ENCODE measurements at regions not wholly inside any gene's neighbourhood (a gene's known extent, or its start where the extent isn't known, plus 50 kb on each side); places are given as distances from the start of the nearest gene placed in this dataset.

DNA sequence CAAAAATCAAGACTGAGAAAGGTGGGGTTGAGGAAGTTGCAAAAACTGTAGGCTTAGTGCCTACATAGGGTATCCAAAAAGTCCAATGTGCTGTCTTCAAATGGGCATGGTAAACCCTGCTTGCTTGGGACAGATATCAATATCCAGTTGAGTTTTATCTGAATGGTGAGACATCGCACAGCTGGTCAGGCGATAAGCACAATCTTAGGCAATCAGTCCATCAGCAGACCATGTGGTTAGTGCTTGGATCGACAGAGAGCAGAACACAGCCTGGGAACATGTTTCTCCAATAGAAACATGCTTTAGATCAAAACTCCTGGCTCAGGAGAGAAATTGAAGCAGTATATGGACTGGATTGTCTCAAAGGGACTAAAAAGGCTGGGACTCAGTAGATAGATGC is 151.3 kb upstream of the IPO5 start:
- DNase-seq = no peak

DNA sequence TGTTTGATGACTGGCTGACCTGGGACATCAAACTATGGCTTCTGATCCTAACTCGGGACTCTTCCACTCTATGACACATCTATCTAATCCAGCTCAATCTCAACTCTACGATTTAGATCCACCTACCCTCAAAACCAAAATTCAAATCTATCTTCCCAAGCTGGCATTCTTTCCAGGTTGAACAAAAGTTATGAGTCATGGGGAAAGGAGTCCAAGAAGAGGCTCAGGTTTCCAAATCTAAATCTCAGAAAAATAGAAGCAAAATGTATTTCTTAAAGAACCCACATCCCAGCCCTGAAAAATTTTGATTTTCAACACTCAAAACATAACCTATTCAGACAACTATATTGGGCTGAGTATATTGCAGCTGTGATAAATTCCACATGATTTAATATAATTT is 143.9 kb upstream of the IPO5 start:
- DNase-seq = no peak

- DNase-seq = no peak
Observed at GRCh38 chr13:97810152-97810551, 143.3 kb upstream of the IPO5 start.

- DNase-seq = no peak
Observed at GRCh38 chr13:97822377-97822776, 131.1 kb upstream of the IPO5 start.

GRCh38 chr13:97826421-97827012 is 127.0 kb upstream of the IPO5 start:
- DNase-seq = no peak

GRCh38 chr13:97834250-97834649 is 119.2 kb upstream of the IPO5 start:
- DNase-seq = no peak

- no peak for DNase-seq
Observed at GRCh38 chr13:97843189-97843588, 110.3 kb upstream of the IPO5 start.

- no peak for DNase-seq
Observed at GRCh38 chr13:97844151-97844550, 109.3 kb upstream of the IPO5 start.

DNA sequence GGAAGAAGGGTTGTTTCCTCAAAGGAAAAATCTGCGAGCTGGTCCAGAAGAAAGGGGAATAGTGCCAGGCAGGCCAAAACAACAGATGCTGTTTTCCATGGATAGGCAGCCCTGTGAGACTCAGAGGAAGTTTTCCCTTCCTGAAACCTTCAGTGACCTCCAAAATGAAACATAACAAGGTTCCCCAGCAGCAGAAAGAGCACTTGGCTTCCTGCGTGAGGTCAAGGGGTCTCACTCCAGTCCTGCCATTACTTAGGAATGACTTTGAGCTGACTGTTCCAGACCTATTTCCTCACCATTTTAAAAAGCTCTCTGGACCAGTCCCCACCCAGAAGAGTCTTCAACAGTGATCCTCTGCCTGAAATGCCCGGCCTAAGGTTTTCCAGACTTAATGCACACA is 104.6 kb upstream of the IPO5 start:
- DNase-seq = no peak

DNA sequence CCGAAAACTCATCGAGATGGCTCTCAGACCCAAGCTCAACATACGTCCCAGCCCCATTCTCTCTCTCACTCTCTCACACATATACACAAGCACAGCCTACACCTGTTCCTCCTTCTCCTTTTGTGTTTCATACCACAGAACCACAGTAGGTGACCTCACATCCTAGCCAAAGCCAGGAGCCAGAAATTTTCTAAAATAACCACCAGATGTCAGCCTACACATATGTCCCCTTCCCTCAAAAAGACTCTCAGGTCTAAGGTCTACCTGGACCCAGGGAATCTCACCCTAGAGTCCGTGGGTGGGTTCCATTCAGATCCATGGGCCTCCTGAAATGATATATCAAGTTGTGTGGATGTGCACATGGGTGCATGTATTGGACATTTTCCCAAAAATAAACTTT is 104.2 kb upstream of the IPO5 start:
- no peak for DNase-seq

DNA sequence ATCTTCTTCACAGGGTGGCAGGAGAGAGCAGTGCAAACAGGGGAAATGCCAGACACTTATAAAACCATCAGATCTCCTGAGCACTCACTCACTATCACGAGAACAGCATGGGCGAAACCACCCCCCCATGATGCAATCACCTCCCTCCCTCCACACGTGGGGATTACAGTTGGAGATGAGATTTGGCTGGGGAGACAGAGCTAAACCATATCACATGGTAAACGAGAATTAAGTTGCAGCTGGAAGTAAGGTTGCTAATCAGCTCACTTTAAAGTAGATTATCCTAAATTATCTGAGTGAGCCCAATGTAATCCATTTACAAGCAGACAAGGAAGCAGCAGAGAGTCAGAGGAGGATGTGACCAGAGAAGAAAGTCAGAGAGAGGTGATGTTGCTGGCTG is 102.2 kb upstream of the IPO5 start:
- DNase-seq = no peak

DNA sequence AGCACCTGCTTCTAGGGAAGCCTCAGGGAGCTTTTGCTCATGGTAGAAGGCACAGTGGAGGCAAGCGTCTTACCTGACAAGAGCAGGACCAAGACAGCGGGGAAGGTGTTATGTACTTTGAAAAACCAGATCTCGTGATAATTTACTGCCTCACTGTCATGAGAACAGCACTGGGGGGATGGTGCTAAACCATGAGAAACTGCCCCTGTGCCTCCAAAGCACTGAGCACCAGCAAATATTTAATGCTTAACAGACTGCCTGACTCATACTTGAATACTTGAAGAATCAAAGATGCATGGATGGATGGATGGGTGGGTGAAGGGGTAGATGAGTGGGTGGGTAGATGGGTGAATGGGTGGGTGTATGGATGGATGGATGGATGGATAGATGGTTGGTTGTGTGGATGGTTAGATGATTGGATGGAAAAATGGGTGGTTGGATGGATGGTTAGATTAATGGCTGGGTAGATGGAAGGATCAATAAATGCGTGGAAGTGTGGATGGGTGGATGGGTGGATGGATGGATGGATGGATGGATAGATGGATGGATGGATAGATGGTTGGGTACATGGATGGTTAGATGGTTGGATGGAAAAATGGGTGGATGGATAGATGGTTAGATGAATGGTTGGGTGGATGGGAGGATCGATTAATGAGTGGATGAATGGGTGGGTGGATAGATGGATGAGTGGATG is 101.1 kb upstream of the IPO5 start:
- DNase-seq = no peak

GRCh38 chr13:97853550-97853949 is 99.9 kb upstream of the IPO5 start:
- no peak for DNase-seq

- DNase-seq = peak in 2 of 6 experiments; percentile 1 to 13
Observed at GRCh38 chr13:97855570-97856303, 97.7 kb upstream of the IPO5 start.

GRCh38 chr13:97856304-97856675 is 97.2 kb upstream of the IPO5 start:
- DNase-seq = no peak

DNA sequence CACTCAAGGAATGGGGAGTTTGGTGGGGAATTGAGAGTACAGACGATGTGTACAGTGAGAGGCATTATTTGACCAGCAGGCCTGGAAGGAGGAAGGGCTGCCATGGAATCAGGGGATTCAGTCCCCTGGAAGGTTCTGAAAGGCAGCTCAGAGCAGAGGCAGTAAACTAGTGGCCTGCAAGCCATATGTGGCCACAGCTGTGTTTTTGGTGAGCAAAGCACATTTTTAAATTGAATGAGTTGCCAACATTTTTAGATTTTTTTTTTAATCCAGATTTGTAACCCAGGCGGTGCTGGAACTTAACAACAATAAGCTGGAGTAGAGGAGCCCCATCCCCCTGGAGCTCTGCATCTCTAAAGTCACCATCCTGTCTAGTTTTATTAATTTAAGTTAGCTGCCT is 95.3 kb upstream of the IPO5 start:
- DNase-seq = no peak

DNA sequence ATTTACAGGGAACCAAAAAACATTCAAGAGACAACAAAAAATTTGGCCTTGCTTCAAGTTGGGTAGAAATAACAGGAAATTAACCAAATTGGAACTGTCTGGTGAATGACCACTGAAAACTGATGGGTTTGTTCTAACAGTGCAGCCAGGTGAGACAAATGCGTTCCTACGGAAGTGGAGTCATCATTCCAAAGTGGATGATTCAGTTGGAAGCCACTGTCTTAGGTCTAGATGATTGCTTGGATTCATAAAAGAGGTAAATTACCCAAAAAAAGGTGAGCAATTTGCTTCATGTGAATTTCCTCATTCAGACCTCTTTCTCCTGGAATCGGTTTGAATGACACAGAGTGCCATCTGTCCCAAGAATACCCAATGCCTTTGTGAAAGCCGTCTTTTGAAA is 87.1 kb upstream of the IPO5 start:
- no peak for DNase-seq

DNA sequence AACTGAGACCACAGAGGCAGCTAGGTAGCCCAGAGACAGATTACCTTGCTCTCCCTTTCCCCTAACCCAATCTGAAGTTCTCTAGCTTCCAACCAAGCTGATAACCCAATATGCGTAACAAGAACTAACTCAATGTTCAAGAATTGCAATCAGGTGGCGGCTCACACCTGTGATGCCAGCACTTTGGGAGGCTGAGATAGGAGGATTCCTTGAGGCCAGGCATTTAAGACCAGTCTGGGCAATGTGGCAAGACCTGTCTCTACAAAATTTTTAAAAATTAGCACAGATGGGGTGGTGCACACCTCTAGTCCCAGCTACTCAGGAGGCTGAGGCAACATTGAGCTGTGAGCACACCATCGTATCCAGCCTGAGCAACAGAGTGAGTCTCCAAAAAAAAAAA is 86.7 kb upstream of the IPO5 start:
- DNase-seq = no peak

DNA sequence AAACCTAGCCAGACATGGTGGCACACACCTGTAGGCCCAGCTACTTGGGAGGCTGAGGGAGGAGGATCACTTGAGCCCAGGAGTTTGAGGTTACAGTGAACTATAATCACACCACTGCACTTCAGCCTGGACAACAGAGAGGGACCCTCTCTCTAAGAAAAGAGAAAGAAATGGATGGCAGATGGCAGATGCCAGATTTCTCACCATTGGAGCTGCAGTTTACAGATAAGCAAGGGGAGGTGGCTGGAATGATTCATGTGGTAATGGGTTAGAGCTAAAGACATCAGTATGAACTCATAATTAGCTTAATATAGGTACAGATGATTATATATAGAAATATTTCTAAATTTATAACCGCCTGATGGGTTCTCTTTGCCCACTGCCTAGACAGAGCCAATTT is 80.1 kb upstream of the IPO5 start:
- no peak for DNase-seq

- DNase-seq = no peak
Observed at GRCh38 chr13:97875218-97875617, 78.3 kb upstream of the IPO5 start.

- DNase-seq = no peak
Observed at GRCh38 chr13:97875911-97876310, 77.6 kb upstream of the IPO5 start.

- no peak for DNase-seq
Observed at GRCh38 chr13:97878431-97879375, 74.8 kb upstream of the IPO5 start.

GRCh38 chr13:97879646-97880310 is 73.7 kb upstream of the IPO5 start:
- no peak for DNase-seq

Data from stimulated activated naive CD4-positive, alpha-beta T cell (primary cell).